ENCODE measurements at regions not wholly inside any gene's neighbourhood (a gene's known extent, or its start where the extent isn't known, plus 50 kb on each side); places are given as distances from the start of the nearest gene placed in this dataset.
A peak's percentile ranks its signal among the peaks of the same experiment; 100 is the strongest.
"Not testable (repeated sequence)": the region's sequence is repeated elsewhere in the genome, so short reads cannot be mapped to it uniquely, and the experiment has no call there.

DNA sequence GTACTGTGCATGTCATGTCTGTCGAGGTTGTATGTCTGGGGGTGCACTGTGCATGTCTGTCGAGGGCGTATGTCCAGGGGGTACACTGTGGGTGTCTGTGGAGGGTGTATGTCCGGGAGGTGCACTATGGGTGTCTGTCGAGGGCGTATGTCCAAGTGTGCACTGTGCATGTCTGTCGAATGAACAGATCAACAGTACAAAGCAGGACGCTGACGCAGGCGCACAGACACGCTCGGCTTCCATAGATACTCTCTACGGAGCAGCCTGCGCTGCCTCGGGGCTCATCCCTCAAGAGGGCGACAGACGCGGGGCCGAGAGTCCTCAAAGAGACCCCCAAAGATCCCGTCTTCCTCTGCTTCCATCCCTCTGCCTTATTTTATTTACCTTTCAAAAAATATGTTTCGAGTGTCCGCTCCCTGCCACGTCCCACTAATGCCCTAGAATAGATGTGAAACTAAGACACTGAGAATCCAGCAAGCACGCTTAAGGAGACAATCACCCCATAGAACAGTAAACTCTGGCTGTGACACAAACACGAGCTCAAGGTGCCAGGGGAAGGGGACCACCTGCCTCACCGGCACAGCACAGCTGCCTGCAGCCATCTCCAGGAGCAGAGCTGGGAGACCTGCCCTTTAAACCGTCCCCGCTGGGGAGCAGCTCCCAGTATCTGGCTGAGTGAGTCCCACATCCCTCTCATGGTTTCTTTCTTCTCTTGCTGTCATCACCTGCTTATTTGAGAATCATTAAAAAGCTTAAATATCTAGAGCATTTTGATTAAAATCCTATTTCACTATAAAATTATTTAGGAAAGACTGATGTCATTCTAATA is 250.5 kb upstream of the MYT1L start:
- Histone ChIP-seq H3K4me3 (peak overlapping the region in 2 of 4 donors; percentile 28 to 35), H3K27me3 (no peaks in the 10 kb centered on the region), H3K27ac (replicated peaks in 1 of 4) (no peak overlapping the region), H3K9me3 (no peaks in the 10 kb centered on the region), H3K36me3 (no peaks in the 10 kb centered on the region), H3K4me1 (no peaks in the 10 kb centered on the region)
- no peak for DNase-seq (ENCODE audit: extremely low spot score)
- no peak for TF ChIP-seq EP300 (IDR thresholded peaks at IDR 0.05)
- 63% methylated on average over 28 of the region's 28 CpGs for WGBS
- intact Hi-C loops (cut with DNase I): no loop called here

DNA sequence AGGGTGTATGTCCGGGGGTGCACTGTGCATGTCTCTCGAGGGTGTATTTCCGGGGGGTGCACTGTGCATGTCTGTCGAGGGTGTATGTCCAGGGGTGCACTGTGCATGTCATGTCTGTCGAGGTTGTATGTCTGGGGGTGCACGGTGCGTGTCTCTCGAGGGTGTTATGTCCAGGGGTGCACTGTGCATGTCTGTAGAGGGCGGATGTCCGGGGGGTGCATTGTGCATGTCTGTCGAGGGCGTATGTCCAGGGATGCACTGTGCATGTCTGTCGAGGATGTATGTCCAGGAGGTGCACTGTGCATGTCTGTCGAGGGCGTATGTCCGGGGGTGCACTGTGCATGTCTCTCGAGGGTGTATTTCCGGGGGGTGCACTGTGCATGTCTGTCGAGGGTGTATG is 249.8 kb upstream of the MYT1L start:
- H3K9me3 ChIP-seq; DNase-seq (ENCODE audit: extremely low spot score); H3K4me3 ChIP-seq; intact Hi-C loops (cut with DNase I); H3K27me3 ChIP-seq; H3K36me3 ChIP-seq; H3K27ac ChIP-seq (replicated peaks in 1 of 4); H3K4me1 ChIP-seq: not testable (repeated sequence)
- WGBS: 89% methylated on average over 18 of the region's 19 CpGs

DNA sequence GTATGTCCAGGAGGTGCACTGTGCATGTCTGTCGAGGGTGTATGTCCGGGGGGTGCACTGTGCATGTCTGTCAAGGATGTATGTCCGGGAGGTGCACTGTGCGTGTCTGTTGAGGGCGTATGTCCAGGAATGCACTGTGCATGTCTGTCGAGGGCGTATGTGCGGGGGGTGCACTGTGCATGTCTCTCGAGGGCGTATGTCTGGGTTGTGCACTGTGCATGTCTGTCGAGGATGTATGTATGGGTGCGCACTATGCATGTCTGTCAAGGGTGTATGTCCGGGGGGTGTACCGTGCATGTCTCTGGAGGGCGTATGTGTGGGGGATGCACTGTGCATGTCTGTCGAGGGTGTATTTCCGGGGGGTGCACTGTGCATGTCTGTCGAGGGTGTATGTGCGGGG is 249.3 kb upstream of the MYT1L start:
- WGBS: 85% methylated on average over 19 of the region's 19 CpGs
- no peak overlapping the region for H3K4me3 ChIP-seq
- no peak overlapping the region for H3K27ac ChIP-seq (replicated peaks in 1 of 4)
- DNase-seq (ENCODE audit: extremely low spot score): no peak
- no peaks in the 10 kb centered on the region for H3K4me1 ChIP-seq
- H3K36me3 ChIP-seq: no peaks in the 10 kb centered on the region
- H3K9me3 ChIP-seq: no peaks in the 10 kb centered on the region
- no peaks in the 10 kb centered on the region for H3K27me3 ChIP-seq
- TF ChIP-seq POLR2A (IDR thresholded peaks at IDR 0.05; ENCODE audit: low read depth): no peak
- no peak for TF ChIP-seq EP300 (IDR thresholded peaks at IDR 0.05)
- no peak for TF ChIP-seq POLR2AphosphoS5 (IDR thresholded peaks at IDR 0.05)
- TF ChIP-seq, protein P1, sequence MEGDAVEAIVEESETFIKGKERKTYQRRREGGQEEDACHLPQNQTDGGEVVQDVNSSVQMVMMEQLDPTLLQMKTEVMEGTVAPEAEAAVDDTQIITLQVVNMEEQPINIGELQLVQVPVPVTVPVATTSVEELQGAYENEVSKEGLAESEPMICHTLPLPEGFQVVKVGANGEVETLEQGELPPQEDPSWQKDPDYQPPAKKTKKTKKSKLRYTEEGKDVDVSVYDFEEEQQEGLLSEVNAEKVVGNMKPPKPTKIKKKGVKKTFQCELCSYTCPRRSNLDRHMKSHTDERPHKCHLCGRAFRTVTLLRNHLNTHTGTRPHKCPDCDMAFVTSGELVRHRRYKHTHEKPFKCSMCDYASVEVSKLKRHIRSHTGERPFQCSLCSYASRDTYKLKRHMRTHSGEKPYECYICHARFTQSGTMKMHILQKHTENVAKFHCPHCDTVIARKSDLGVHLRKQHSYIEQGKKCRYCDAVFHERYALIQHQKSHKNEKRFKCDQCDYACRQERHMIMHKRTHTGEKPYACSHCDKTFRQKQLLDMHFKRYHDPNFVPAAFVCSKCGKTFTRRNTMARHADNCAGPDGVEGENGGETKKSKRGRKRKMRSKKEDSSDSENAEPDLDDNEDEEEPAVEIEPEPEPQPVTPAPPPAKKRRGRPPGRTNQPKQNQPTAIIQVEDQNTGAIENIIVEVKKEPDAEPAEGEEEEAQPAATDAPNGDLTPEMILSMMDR (IDR thresholded peaks at IDR 0.05): no peak
- intact Hi-C loops (cut with DNase I): no loop called here

DNA sequence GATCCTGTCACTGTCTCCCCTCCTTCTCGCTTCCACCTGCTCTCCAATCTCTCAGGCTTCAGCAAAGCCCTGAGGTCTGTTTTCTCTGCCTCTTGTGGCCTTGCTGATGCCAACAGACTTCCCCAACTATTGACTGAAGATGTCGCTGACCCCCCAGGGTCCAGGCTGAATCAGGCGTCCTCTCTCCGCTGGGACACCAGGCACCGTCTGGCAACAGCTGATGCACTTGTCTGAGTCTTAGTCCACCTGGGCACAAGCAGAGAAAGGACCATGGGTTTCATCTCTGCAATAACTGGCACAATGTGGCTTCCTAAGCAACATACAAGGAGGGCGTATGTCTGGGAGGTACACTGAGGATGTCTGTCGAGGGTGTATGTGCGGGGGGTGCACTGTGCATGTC is 248.7 kb upstream of the MYT1L start:
- H3K4me3 ChIP-seq: no peak overlapping the region
- DNase-seq (ENCODE audit: extremely low spot score): no peak
- no peaks in the 10 kb centered on the region for H3K27me3 ChIP-seq
- H3K36me3 ChIP-seq: no peaks in the 10 kb centered on the region
- TF ChIP-seq EP300 (IDR thresholded peaks at IDR 0.05): no peak
- no peak overlapping the region for H3K27ac ChIP-seq (replicated peaks in 1 of 4)
- WGBS: 95% methylated on average over 5 of the region's 8 CpGs
- intact Hi-C loops (cut with DNase I): no loop called here
- no peaks in the 10 kb centered on the region for H3K9me3 ChIP-seq
- H3K4me1 ChIP-seq: no peaks in the 10 kb centered on the region

DNA sequence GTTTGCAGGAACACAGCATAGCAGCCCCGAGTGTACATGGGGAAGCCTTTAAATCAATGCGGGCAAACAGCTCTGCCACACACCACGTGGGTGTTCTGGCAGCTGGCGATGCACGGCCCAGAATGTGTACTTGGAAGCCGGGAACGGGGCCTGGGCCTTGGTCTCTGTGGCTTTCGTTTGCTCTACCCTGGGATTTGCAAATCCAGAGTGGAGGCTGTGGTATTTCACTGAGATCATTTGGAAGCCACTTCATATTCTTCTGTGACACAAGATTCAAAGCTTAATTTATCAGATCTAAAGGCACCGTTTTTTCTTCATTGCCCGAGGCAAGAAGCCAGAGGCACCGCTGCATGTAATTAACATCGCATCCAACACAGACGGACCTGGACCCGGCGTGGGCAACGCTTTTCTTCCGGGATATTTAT is 246.3 kb upstream of the MYT1L start:
- intact Hi-C loops (cut with DNase I): no loop called here
- H3K36me3 ChIP-seq: no peaks in the 10 kb centered on the region
- no peaks in the 10 kb centered on the region for H3K27me3 ChIP-seq
- peak overlapping the region in 1 of 4 donors; percentile 18 for H3K4me3 ChIP-seq
- H3K4me1 ChIP-seq: no peaks in the 10 kb centered on the region
- no peaks in the 10 kb centered on the region for H3K9me3 ChIP-seq
- no peak overlapping the region for H3K27ac ChIP-seq (replicated peaks in 1 of 4)
- DNase-seq (ENCODE audit: extremely low spot score): peak; percentile 78
- 73% methylated on average over 17 of the region's 17 CpGs for WGBS
- TF ChIP-seq POLR2AphosphoS5 (IDR thresholded peaks at IDR 0.05) (no peak), POLR2A (IDR thresholded peaks at IDR 0.05; ENCODE audit: low read depth) (no peak), EP300 (IDR thresholded peaks at IDR 0.05) (no peak)
- TF ChIP-seq, protein P1 (IDR thresholded peaks at IDR 0.05): no peak

DNA sequence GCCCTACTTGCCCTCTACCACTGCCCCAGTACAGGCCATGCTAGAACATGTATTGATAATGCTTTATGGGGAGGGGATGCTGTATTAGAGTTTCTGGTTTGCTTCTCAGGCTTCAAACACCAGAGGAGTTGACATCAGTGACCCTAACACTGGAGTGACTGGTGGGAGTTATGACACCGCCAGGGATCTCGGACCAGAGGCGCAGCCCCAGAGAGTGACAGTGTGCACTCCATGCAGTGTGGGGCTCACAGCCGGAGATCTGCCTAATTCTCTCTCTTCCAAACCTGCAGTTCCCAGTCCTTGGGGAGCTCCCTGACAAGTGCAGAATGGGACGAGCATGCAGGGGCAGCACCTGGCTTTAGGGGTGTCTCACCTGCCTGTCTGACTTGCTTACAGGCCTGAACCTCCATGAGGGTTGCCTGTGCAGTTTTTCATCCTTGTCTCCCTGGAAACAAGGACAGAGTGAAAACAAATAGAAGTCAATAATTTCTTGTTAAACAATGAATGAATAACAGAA is 244.9 kb upstream of the MYT1L start:
- TF ChIP-seq, protein P1 (IDR thresholded peaks at IDR 0.05): no peak
- no peak for TF ChIP-seq POLR2AphosphoS5 (IDR thresholded peaks at IDR 0.05)
- TF ChIP-seq EP300 (IDR thresholded peaks at IDR 0.05): no peak
- no peak for TF ChIP-seq POLR2A (IDR thresholded peaks at IDR 0.05; ENCODE audit: low read depth)
- intact Hi-C loops (cut with DNase I): no loop called here
- WGBS: 100% methylated on average over 1 of the region's 5 CpGs

More for the DNA sequence above, 244.9 kb upstream of the MYT1L start:
- no peaks in the 10 kb centered on the region for H3K4me1 ChIP-seq
- H3K27ac ChIP-seq (replicated peaks in 1 of 4): no peak overlapping the region
- no peak overlapping the region for H3K4me3 ChIP-seq
- H3K36me3 ChIP-seq: no peaks in the 10 kb centered on the region
- H3K9me3 ChIP-seq: no peaks in the 10 kb centered on the region
- peaks cover 0 to 2% (median 0%) of the 10 kb centered on the region in 4 donors for H3K27me3 ChIP-seq
- no peak for DNase-seq (ENCODE audit: extremely low spot score)
